ENCODE measurements at regions not wholly inside any gene's neighbourhood (a gene's known extent, or its start where the extent isn't known, plus 50 kb on each side); places are given as distances from the start of the nearest gene placed in this dataset.
"Not testable (repeated sequence)": the region's sequence is repeated elsewhere in the genome, so short reads cannot be mapped to it uniquely, and the experiment has no call there.

GRCh38 chr18:52163478-52163877 lies 176.5 kb upstream of the DCC start (continued):
- TF ChIP-seq CBX5 (IDR thresholded peaks at IDR 0.05; ENCODE audit: borderline replicate concordance, low read depth) (no peak), MYBL2 (IDR thresholded peaks at IDR 0.05; ENCODE audit: low read depth) (no peak), MYBL2 (CRISPR knock-in tag; IDR thresholded peaks at IDR 0.05; ENCODE audit: borderline replicate concordance) (no peak), ZNF239 (CRISPR knock-in tag; IDR thresholded peaks at IDR 0.05) (no peak), ETS2 (tag; IDR thresholded peaks at IDR 0.05; ENCODE audit: borderline replicate concordance, poor library complexity, severe bottlenecking) (no peak), GMEB1 (CRISPR knock-in tag; IDR thresholded peaks at IDR 0.05) (no peak)

DNA sequence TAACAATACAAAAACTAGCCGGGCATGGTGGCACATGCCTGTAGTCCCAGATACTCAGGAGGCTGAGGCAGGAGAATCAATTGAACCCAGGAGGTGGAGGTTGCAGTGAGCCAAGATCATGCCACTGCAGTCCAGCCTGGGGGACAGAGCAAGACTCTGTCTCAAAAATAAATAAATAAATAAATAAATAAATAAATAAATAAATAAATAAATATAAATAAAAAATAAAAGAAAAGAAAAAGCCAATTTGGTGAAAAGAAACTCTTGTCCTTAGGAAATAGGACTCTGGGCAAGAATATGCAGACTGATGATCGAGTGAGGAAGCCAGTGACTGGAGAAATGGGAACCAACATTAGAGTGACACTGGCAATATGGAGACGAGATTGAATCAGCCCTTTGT lies 171.9 kb upstream of the DCC start:
- POLR2A ChIA-PET; H3K27me3 ChIP-seq (ENCODE audit: control insufficient read depth in 2 of 2, insufficient read depth in 2 of 2, low read length in 2 of 2); H3K27ac ChIP-seq (ENCODE audit: extremely low read depth, low read depth, low read length); in situ Hi-C loops (cut with MboI); DNase-seq (ENCODE audit: extremely low read depth in 1 of 4, low spot score in 3 of 4); BruUV-seq (replicated peaks); H4K20me1 ChIP-seq (replicated peaks; ENCODE audit: control insufficient read depth, insufficient read depth, low read length); intact Hi-C loops (cut with micrococcal nuclease); FAIRE-seq; H3K9me3 ChIP-seq (replicated peaks; ENCODE audit: control insufficient read depth, insufficient read depth, low read depth, low read length); CTCF ChIA-PET (ENCODE audit: low intra/inter-chr PET ratio); H3K4me3 ChIP-seq; H2AFZ ChIP-seq (ENCODE audit: low read depth, low read length); H3K9ac ChIP-seq (ENCODE audit: insufficient read depth in 1 of 2, low read depth in 2 of 2, low read length in 2 of 2); H3K79me2 ChIP-seq (ENCODE audit: control insufficient read depth, insufficient read depth, low read length); H3K36me3 ChIP-seq (ENCODE audit: control insufficient read depth, insufficient read depth, low read length); H3K9me1 ChIP-seq (ENCODE audit: control insufficient read depth, insufficient read depth, low read length); H3K4me2 ChIP-seq (ENCODE audit: insufficient read depth, low read length); ATAC-seq; H3K4me1 ChIP-seq (replicated peaks in 1 of 2; ENCODE audit: control insufficient read depth in 2 of 2, insufficient read depth in 2 of 2, low read length in 2 of 2): not testable (repeated sequence)
- 0% methylated on average over 2 of the region's 3 CpGs for WGBS (ENCODE audit: insufficient coverage, low coverage, missing lambda C conversion rate)

Measured in K562 (cell line).